ENCODE measurements at regions not wholly inside any gene's neighbourhood (a gene's known extent, or its start where the extent isn't known, plus 50 kb on each side); places are given as distances from the start of the nearest gene placed in this dataset.

GRCh38 chr11:121793291-121793690, 322.7 kb downstream of the BLID start:
- TF ChIP-seq CTCF (IDR thresholded peaks at IDR 0.05) (no peak), POLR2AphosphoS5 (IDR thresholded peaks at IDR 0.05; ENCODE audit: low read depth, low read length) (no peak), SIN3A (IDR thresholded peaks at IDR 0.05; ENCODE audit: borderline replicate concordance, insufficient read depth, low read depth, low read length) (no peak)

All from Panc1 (cell line).